Heart left ventricle (tissue), 16 donors: ENCODE measurements at regions not wholly inside any gene's neighbourhood (a gene's known extent, or its start where the extent isn't known, plus 50 kb on each side); places are given as distances from the start of the nearest gene placed in this dataset.

ENCODE experiments used
- ATAC-seq, 4 donors: fragments of 200-7000 bp; cut with Tn5 transposase; one replicate each; pipeline ENCODE4 v1.9.1; 2020 to 2022; ENCODE audit warnings: moderate library complexity in 4 of 4, mild to moderate bottlenecking in 3 of 4, moderate number of reproducible peaks in 1 of 4
- DNase-seq, 5 donors: peaks; one replicate each; pipeline ENCODE4 v3.0.0-alpha.2; 2020
- H3K27ac ChIP-seq, 12 donors: fragments of 200-600 bp; sonication (generic) in 4 of 12; one replicate each; pipeline versions ENCODE4 v1.5.0 to v1.8.0; 2016 to 2022; ENCODE audit warnings: mild to moderate bottlenecking in 2 of 12
- H3K27me3 ChIP-seq, 9 donors: fragments of 200-600 bp; sonication (generic) in 2 of 9; one replicate each; pipeline versions ENCODE4 v1.5.1 to v1.8.0; 2016 to 2022; ENCODE audit warnings: mild to moderate bottlenecking in 3 of 9
- H3K36me3 ChIP-seq, 9 donors: fragments of 200-600 bp; sonication (generic) in 2 of 9; one replicate each; pipeline versions ENCODE4 v1.5.0 to v1.8.0; 2018 to 2022; ENCODE audit warnings: mild to moderate bottlenecking in 2 of 9
- H3K4me1 ChIP-seq, 12 donors: fragments of 200-600 bp; sonication (generic) in 4 of 12; one replicate each; pipeline versions ENCODE4 v1.5.0 to v1.8.0; 2016 to 2022; ENCODE audit warnings: mild to moderate bottlenecking in 3 of 12
- H3K4me3 ChIP-seq, 12 donors: fragments of 200-600 bp; sonication (generic) in 4 of 12; one replicate each; pipeline versions ENCODE4 v1.5.0 to v1.8.0; 2017 to 2022; ENCODE audit warnings: mild to moderate bottlenecking in 9 of 12, moderate library complexity in 4 of 12
- H3K9me3 ChIP-seq, 12 donors: fragments of 200-600 bp; sonication (generic) in 4 of 12; one replicate each; pipeline versions ENCODE4 v1.5.0 to v1.8.0; 2016 to 2022; ENCODE audit warnings: mild to moderate bottlenecking in 1 of 12
- POLR2A ChIP-seq, 2 donors: fragments of 450-650 bp; IDR thresholded peaks; one replicate each; pipeline ENCODE4 v1.6.1; 2017; ENCODE audit warnings: antibody characterized with exemption in 2 of 2, mild to moderate bottlenecking in 2 of 2, moderate library complexity in 2 of 2
- WGBS, 4 donors: extraction: QIAGEN DNeasy Blood & Tissue Kit in 2 of 4; methylation state at CpG; one replicate each; pipeline versions ENCODE4 v1.1.5 to v1.1.7; 2013 to 2018; 5-methylcytosine and 5-hydroxymethylcytosine counted together
- intact Hi-C, 10 donors: fragments of 100-400 bp; cut with DNase I; formaldehyde crosslinking; loops; one replicate each; pipeline versions ENCODE4 v1.11.1 to v1.14.2; 2022
- TF ChIP-seq, protein P1 (sequence below), 12 donors: fragments of 200-600 bp; sonication (generic) in 4 of 12; IDR thresholded peaks; one replicate each; pipeline versions ENCODE4 v1.5.0 to v1.8.0; 2018 to 2022; ENCODE audit warnings: antibody characterized with exemption in 12 of 12, mild to moderate bottlenecking in 5 of 12
- donor health status: ischemic (EF 13 %, LVEDD 7.1; RV severe dilation, severe dysfunction).
- donor health status: healthy with polysubstance abuse.
- donor health status: DM: no; HTN: yes; CAD: no.
- donor health status: DM: no; HTN: no; CAD: no.
- donor health status: ischemic (EF 25% LVEDD 6.9; RV normal size, moderate dysfunction).
- donor health status: ischemic (EF 25% LVEDD 5.7; RV mildly dilated, moderate dysfunction).
- donor health status: healthy.
- donor health status: DM: yes; HTN: yes; CAD: no.
- donor health status: ischemic (EF 35%, LVEDD 5.7; RV mildly dilated, moderate dysfunction).
- donor health status: nonischemic (EF 11% LVEDD 7.7; RV severe dilation, severe dysfunction).
- donor health status: DM: yes; HTN: yes; CAD: no.
- donor health status: PGD.
- donor health status: ischemic (EF 29% LVEDD 5.4; RV normal size, mild dysfunction).
- donor health status: nonischemic (EF 23%, LVEDD 6.1; RV moderate dilation, normal function).

DNA sequence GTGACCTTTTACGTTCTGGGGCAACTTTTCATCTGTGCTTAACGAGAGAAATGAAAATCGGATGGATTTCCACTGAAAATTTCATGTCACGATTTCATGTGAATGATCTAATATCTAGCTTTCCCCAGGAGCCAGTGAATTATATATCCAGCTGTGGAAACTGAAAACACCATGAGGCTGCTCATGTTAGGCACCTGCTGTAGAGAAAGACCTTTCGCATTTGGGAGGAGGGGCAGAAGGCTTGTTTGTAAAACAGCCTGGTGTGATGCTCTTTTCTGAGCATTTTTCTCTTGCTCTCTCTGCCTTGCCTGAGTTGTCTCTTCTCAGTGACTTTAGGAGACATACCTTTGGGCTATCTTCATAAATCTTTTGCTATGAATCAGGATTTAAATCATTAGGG lies 84.6 kb upstream of the CYP1B1 start:
- Histone ChIP-seq H3K27ac (peak overlapping the region in 7 of 12 donors; percentile 32 to 88 (median 71)), H3K4me1 (peaks cover 0 to 32% (median 2%) of the 10 kb centered on the region in 12 donors), H3K36me3 (no peaks in the 10 kb centered on the region), H3K4me3 (no peak overlapping the region), H3K9me3 (no peaks in the 10 kb centered on the region), H3K27me3 (no peaks in the 10 kb centered on the region)
- intact Hi-C loops = no loop called here
- 82 to 86% (median 83%) methylated on average over 5 of the region's 5 CpGs for WGBS, 4 donors
- DNase-seq (no peak), ATAC-seq (no peak)
- TF ChIP-seq, protein P1, sequence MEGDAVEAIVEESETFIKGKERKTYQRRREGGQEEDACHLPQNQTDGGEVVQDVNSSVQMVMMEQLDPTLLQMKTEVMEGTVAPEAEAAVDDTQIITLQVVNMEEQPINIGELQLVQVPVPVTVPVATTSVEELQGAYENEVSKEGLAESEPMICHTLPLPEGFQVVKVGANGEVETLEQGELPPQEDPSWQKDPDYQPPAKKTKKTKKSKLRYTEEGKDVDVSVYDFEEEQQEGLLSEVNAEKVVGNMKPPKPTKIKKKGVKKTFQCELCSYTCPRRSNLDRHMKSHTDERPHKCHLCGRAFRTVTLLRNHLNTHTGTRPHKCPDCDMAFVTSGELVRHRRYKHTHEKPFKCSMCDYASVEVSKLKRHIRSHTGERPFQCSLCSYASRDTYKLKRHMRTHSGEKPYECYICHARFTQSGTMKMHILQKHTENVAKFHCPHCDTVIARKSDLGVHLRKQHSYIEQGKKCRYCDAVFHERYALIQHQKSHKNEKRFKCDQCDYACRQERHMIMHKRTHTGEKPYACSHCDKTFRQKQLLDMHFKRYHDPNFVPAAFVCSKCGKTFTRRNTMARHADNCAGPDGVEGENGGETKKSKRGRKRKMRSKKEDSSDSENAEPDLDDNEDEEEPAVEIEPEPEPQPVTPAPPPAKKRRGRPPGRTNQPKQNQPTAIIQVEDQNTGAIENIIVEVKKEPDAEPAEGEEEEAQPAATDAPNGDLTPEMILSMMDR (IDR thresholded peaks at IDR 0.05) = no peak
- TF ChIP-seq POLR2A (IDR thresholded peaks at IDR 0.05) = no peak

DNA sequence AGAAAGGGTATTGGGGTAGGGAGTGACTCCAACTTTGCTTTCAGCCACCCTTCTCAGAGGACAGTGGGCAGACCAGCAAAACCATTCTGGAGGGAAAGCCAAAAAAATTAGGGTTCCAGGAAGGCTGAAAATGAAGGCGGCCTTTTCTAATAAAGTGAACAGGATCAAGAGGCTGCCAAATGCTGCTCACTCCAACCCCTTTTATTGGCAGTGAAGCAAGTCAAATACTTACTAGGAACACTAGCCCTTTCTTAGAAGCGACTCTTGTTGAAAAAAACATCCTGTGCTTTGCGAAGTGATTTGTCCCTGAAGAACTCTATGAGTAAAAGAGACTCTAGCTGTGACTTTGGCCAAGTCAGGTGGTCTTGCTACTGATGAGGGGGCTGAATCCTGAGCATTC lies 83.6 kb upstream of the CYP1B1 start:
- no peak overlapping the region for H3K4me3 ChIP-seq
- H3K36me3 ChIP-seq = no peaks in the 10 kb centered on the region
- H3K4me1 ChIP-seq = peaks cover 0 to 40% (median 2%) of the 10 kb centered on the region in 12 donors
- TF ChIP-seq, protein P1 (IDR thresholded peaks at IDR 0.05) = no peak
- no peak for TF ChIP-seq POLR2A (IDR thresholded peaks at IDR 0.05)
- peak overlapping the region in 11 of 12 donors; percentile 17 to 88 (median 51) for H3K27ac ChIP-seq
- 65 to 75% (median 71%) methylated on average over 3 of the region's 3 CpGs for WGBS, 4 donors
- no peaks in the 10 kb centered on the region for H3K27me3 ChIP-seq
- no peaks in the 10 kb centered on the region for H3K9me3 ChIP-seq
- DNase-seq (peak in 1 of 5 donors; percentile 27), ATAC-seq (peak; percentile 61 to 83 (median 73))
- intact Hi-C loops = loop anchor here in 2 of 10 donors (5.0 to 10.0 kb wide), 2 partner anchors 42 to 105 kb away; no protein-coding TSS in a partner anchor

DNA sequence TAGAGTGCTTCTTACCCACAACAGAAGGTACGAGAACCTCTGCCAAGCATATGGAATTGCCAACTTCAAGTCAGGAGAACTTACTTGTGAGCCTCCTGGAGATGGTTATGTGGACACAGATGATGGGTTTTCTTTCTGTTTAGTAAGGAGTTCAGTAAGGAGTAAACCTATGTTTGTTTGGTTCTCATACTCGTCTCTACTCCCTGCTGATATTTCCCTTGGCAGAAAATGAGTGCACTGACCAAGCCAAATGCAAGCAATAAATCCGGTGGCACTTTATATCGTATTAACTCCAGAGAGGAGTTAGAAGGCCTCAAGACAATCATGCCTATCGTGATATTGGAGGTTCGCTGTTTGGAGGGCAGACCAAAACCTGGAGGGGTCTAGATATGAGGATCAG lies 83.2 kb upstream of the CYP1B1 start:
- H3K27ac ChIP-seq = peak overlapping the region in 11 of 12 donors; percentile 17 to 88 (median 51)
- H3K9me3 ChIP-seq = no peaks in the 10 kb centered on the region
- TF ChIP-seq, protein P1 (IDR thresholded peaks at IDR 0.05) = no peak
- TF ChIP-seq POLR2A (IDR thresholded peaks at IDR 0.05) = no peak
- 77 to 91% (median 82%) methylated on average over 6 of the region's 6 CpGs for WGBS, 4 donors
- DNase-seq (no peak), ATAC-seq (peak in 1 of 4 donors; percentile 12)
- intact Hi-C loops = loop anchor here in 2 of 10 donors (5.0 to 10.0 kb wide), 2 partner anchors 42 to 106 kb away; no protein-coding TSS in a partner anchor
- no peaks in the 10 kb centered on the region for H3K36me3 ChIP-seq
- H3K27me3 ChIP-seq = no peaks in the 10 kb centered on the region
- H3K4me1 ChIP-seq = peaks cover 0 to 44% (median 3%) of the 10 kb centered on the region in 12 donors
- no peak overlapping the region for H3K4me3 ChIP-seq

DNA sequence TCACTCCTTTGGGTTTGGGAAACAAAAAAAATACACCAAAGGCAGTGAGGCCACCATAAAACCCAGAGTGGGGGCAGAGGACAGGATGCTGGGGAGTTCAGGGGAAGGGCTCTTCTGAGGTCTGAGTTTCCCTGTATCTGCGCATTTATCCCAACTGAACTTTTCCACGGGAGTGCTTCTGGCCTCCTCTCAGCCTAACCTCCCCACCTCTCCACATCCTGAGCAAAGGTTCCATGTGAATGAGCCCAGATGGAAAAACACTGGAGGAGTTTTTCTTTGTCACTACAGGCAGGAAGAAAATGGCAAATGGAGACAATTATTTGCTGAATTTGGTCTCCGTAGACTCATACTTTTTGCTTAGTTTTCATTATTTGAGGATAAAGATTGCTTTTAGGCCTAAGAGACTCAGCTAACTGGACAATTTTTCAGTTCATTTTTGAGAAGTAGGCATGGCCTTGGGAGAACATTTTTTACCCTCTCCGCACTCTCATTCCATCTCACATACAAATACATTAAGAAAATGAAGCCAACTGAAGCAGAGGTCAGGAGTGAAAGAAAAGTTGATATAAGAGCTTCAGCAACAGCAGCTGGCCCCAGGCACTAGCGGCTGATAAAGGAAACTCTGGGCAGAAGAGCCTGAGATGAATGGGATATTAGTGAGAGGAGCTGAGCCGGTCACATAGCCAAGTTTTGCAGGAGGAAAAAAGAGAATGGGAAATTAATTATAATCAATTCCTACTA lies 82.6 kb upstream of the CYP1B1 start:
- no peak overlapping the region for H3K4me3 ChIP-seq
- TF ChIP-seq, protein P1 (IDR thresholded peaks at IDR 0.05) = no peak
- TF ChIP-seq POLR2A (IDR thresholded peaks at IDR 0.05) = no peak
- peaks cover 0 to 46% (median 3%) of the 10 kb centered on the region in 12 donors for H3K4me1 ChIP-seq
- DNase-seq (no peak), ATAC-seq (peak in 3 of 4 donors; percentile 34 to 46 (median 40))
- H3K27me3 ChIP-seq = no peaks in the 10 kb centered on the region
- peak overlapping the region in 10 of 12 donors; percentile 29 to 88 (median 58) for H3K27ac ChIP-seq
- 70 to 74% (median 72%) methylated on average over 6 of the region's 6 CpGs for WGBS, 4 donors
- H3K9me3 ChIP-seq = no peaks in the 10 kb centered on the region
- no peaks in the 10 kb centered on the region for H3K36me3 ChIP-seq
- intact Hi-C loops = loop anchor here in 2 of 10 donors (5.0 to 10.0 kb wide), 2 partner anchors 41 to 106 kb away; no protein-coding TSS in a partner anchor
